CD14-positive monocyte (primary cell): ENCODE measurements at regions not wholly inside any gene's neighbourhood (a gene's known extent, or its start where the extent isn't known, plus 50 kb on each side); places are given as distances from the start of the nearest gene placed in this dataset.

Source experiments
- DNase-seq, 3 donors: peaks; one replicate each; pipeline ENCODE4 v3.0.0-alpha.2; 2011 to 2022
- H2AFZ ChIP-seq: 2 replicates; pipeline ENCODE4 v1.6.0; 2012; ENCODE audit warnings: mild to moderate bottlenecking, low read depth, low read length, inconsistent platforms; ENCODE audit not compliant: insufficient read depth, poor library complexity, severe bottlenecking
- H3K27ac ChIP-seq, 2 donors: 1 replicate in 1 of 2; 2 replicates in 1 of 2; pipeline ENCODE4 v1.5.1; 2012 to 2013; ENCODE audit warnings: low read length in 2 of 2, control low read depth in 1 of 2, inconsistent platforms in 1 of 2, low read depth in 1 of 2, mild to moderate bottlenecking in 1 of 2
- H3K27me3 ChIP-seq, 2 donors: one replicate each; pipeline versions ENCODE4 v1.6.0 to v1.6.1; 2011 to 2013; ENCODE audit warnings: low read length in 2 of 2; ENCODE audit not compliant: control insufficient read depth in 2 of 2, insufficient read depth in 2 of 2
- H3K36me3 ChIP-seq, 2 donors: replicated peaks in 1 of 2; 1 replicate in 1 of 2; 2 replicates in 1 of 2; pipeline versions ENCODE4 v1.5.1 to v1.6.1; 2012 to 2013; ENCODE audit warnings: low read length in 2 of 2, control low read depth in 1 of 2, inconsistent platforms in 1 of 2, mild to moderate bottlenecking in 1 of 2; ENCODE audit not compliant: insufficient read depth in 2 of 2, control insufficient read depth in 1 of 2
- H3K4me1 ChIP-seq, 2 donors: 1 replicate in 1 of 2; 2 replicates in 1 of 2; pipeline versions ENCODE4 v1.5.1 to v1.6.1; 2012 to 2013; ENCODE audit warnings: low read length in 2 of 2, control low read depth in 1 of 2, inconsistent platforms in 1 of 2, mild to moderate bottlenecking in 1 of 2, moderate library complexity in 1 of 2; ENCODE audit not compliant: insufficient read depth in 2 of 2, control insufficient read depth in 1 of 2
- H3K4me2 ChIP-seq: replicated peaks from 2 replicates; pipeline ENCODE3; 2012; ENCODE audit warnings: low read length, moderate library complexity, mild to moderate bottlenecking; ENCODE audit not compliant: poor library complexity, severe bottlenecking; ENCODE audit errors: extremely low read depth
- H3K4me3 ChIP-seq, 3 experiments: fragments of 200-600 bp in 1 of 3; sonication (generic) in 1 of 3; replicated peaks in 1 of 3; 1 replicate in 2 of 3; 2 replicates in 1 of 3; pipeline ENCODE4 v1.5.1; 2011 to 2013; ENCODE audit warnings: low read length in 3 of 3, mild to moderate bottlenecking in 3 of 3, control low read depth in 2 of 3, low read depth in 2 of 3, inconsistent platforms in 1 of 3, moderate library complexity in 1 of 3
- H3K79me2 ChIP-seq: 2 replicates; pipeline ENCODE4 v1.6.0; 2012; ENCODE audit warnings: mild to moderate bottlenecking, control low read depth, inconsistent platforms, low read length, moderate library complexity; ENCODE audit not compliant: insufficient read depth
- H3K9ac ChIP-seq: 2 replicates; pipeline ENCODE4 v1.6.0; 2017; ENCODE audit warnings: low read length, mild to moderate bottlenecking; ENCODE audit not compliant: insufficient read depth, poor library complexity, severe bottlenecking
- H3K9me3 ChIP-seq, 2 donors: replicated peaks in 1 of 2; 1 replicate in 1 of 2; 2 replicates in 1 of 2; pipeline versions ENCODE4 v1.5.1 to v1.6.1; 2012 to 2013; ENCODE audit warnings: low read length in 2 of 2, control low read depth in 1 of 2; ENCODE audit not compliant: control insufficient read depth in 1 of 2, insufficient read depth in 1 of 2
- H4K20me1 ChIP-seq: 2 replicates; pipeline ENCODE4 v1.6.0; 2012; ENCODE audit warnings: mild to moderate bottlenecking, low read length, control low read depth, moderate library complexity; ENCODE audit not compliant: insufficient read depth
- H3K27ac Mint-ChIP-seq, 7 donors: one replicate each; pipeline ENCODE4 v1.8.0; 2020; ENCODE audit warnings: mild to moderate bottlenecking in 7 of 7, mixed read lengths in 7 of 7, moderate library complexity in 6 of 7, inconsistent platforms in 2 of 7
- H3K27me3 Mint-ChIP-seq, 3 donors: one replicate each; pipeline ENCODE4 v1.8.0; 2021 to 2022; ENCODE audit warnings: low read depth in 3 of 3, mild to moderate bottlenecking in 3 of 3, mixed read lengths in 3 of 3, moderate library complexity in 3 of 3, inconsistent platforms in 1 of 3
- H3K36me3 Mint-ChIP-seq, 2 donors: one replicate each; pipeline ENCODE4 v1.8.0; 2020; ENCODE audit warnings: mixed read lengths in 2 of 2, inconsistent platforms in 1 of 2, mild to moderate bottlenecking in 1 of 2
- H3K4me1 Mint-ChIP-seq: one replicate; pipeline ENCODE4 v1.8.0; 2020; ENCODE audit warnings: mild to moderate bottlenecking, mixed read lengths
- H3K4me3 Mint-ChIP-seq, 2 donors: one replicate each; pipeline ENCODE4 v1.8.0; 2020; ENCODE audit warnings: mild to moderate bottlenecking in 2 of 2, mixed read lengths in 2 of 2, moderate library complexity in 1 of 2
- H3K9me3 Mint-ChIP-seq, 7 donors: one replicate each; pipeline ENCODE4 v1.8.0; 2020 to 2022; ENCODE audit warnings: mixed read lengths in 7 of 7, mild to moderate bottlenecking in 6 of 7, moderate library complexity in 6 of 7, inconsistent platforms in 2 of 7
- WGBS: methylation state at CpG from one replicate; pipeline ENCODE4 v1.1.5; 2013; ENCODE audit warnings: missing lambda C conversion rate; ENCODE audit not compliant: insufficient coverage; 5-methylcytosine and 5-hydroxymethylcytosine counted together
- intact Hi-C, 2 donors: fragments of 100-400 bp; cut with micrococcal nuclease; formaldehyde crosslinking; loops; one replicate each; pipeline versions ENCODE4 v1.15.0 to v1.15.1; 2023
- TF ChIP-seq, protein P1 (sequence below): fragments of 200-600 bp; IDR thresholded peaks from one replicate; pipeline ENCODE4 v1.8.0; 2022; ENCODE audit warnings: antibody characterized with exemption, mild to moderate bottlenecking

- DNase-seq = no peak
- Mint-ChIP-seq H3K27ac (no peak overlapping the region), H3K4me1 (peaks cover 6% of the 10 kb centered on the region), H3K36me3 (no peaks in the 10 kb centered on the region), H3K9me3 (peaks cover 0 to 5% (median 0%) of the 10 kb centered on the region in 7 donors), H3K27me3 (peaks cover 3 to 8% (median 4%) of the 10 kb centered on the region in 3 donors), H3K4me3 (no peak overlapping the region)
- Histone ChIP-seq H3K79me2 (no peaks in the 10 kb centered on the region), H3K9me3 (no peaks in the 10 kb centered on the region), H3K27ac (no peak overlapping the region), H3K4me2 (no peak overlapping the region), H3K4me1 (peaks cover 0 to 2% of the 10 kb centered on the region in 2 donors), H3K27me3 (no peaks in the 10 kb centered on the region), H3K36me3 (no peaks in the 10 kb centered on the region), H4K20me1 (no peaks in the 10 kb centered on the region), H2AFZ (no peak overlapping the region), H3K9ac (no peak overlapping the region), H3K4me3 (no peak overlapping the region)
- TF ChIP-seq, protein P1, sequence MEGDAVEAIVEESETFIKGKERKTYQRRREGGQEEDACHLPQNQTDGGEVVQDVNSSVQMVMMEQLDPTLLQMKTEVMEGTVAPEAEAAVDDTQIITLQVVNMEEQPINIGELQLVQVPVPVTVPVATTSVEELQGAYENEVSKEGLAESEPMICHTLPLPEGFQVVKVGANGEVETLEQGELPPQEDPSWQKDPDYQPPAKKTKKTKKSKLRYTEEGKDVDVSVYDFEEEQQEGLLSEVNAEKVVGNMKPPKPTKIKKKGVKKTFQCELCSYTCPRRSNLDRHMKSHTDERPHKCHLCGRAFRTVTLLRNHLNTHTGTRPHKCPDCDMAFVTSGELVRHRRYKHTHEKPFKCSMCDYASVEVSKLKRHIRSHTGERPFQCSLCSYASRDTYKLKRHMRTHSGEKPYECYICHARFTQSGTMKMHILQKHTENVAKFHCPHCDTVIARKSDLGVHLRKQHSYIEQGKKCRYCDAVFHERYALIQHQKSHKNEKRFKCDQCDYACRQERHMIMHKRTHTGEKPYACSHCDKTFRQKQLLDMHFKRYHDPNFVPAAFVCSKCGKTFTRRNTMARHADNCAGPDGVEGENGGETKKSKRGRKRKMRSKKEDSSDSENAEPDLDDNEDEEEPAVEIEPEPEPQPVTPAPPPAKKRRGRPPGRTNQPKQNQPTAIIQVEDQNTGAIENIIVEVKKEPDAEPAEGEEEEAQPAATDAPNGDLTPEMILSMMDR = no peak
- no CpG with 5 or more reads among the region's 4 CpGs for WGBS
- intact Hi-C loops = no loop called here
Observed at GRCh38 chrX:39985551-39985950, 112.2 kb downstream of the BCOR start.

DNA sequence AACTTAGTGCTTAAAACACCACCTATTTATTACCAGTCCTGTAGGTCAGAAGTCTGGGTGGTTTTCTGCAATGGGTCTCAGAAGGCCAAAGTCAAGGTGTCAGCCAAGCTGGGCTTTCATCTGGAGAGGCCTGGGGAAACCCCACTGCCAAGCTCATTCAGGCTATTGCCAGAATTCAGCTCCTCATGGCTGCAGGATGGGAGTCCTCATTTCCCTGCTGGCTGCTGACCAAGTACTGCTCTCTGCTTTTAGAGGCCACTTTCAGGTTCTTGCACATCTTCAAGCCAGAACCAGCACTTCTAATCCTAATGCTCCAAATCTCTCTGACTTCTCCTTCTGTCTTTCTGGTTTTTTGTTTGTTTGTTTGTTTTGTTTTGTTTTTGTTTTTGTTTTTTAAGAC is 109.3 kb downstream of the BCOR start:
- DNase-seq = no peak
- Histone ChIP-seq H3K9ac (no peak overlapping the region), H3K4me3 (no peak overlapping the region), H3K79me2 (no peaks in the 10 kb centered on the region), H4K20me1 (no peaks in the 10 kb centered on the region), H3K27ac (no peak overlapping the region), H3K36me3 (no peaks in the 10 kb centered on the region), H3K4me2 (no peak overlapping the region), H2AFZ (no peak overlapping the region), H3K9me3 (no peaks in the 10 kb centered on the region), H3K27me3 (no peaks in the 10 kb centered on the region), H3K4me1 (peaks cover 0 to 2% of the 10 kb centered on the region in 2 donors)
- TF ChIP-seq, protein P1 = no peak
- intact Hi-C loops = no loop called here
- Mint-ChIP-seq H3K27ac (peak overlapping the region in 1 of 7 donors; percentile 8), H3K4me3 (no peak overlapping the region), H3K4me1 (peaks cover 3% of the 10 kb centered on the region), H3K36me3 (no peaks in the 10 kb centered on the region), H3K27me3 (peaks cover 4 to 7% (median 6%) of the 10 kb centered on the region in 3 donors), H3K9me3 (peaks cover 0 to 3% (median 0%) of the 10 kb centered on the region in 7 donors)
